Stimulated activated CD8-positive, alpha-beta memory T cell treated with anti-CD3 and anti-CD28 coated beads, Interleukin-15, amount 100 ng/mL, for 4 hours (primary cell): ENCODE measurements at regions not wholly inside any gene's neighbourhood (a gene's known extent, or its start where the extent isn't known, plus 50 kb on each side); places are given as distances from the start of the nearest gene placed in this dataset.
"Not testable (repeated sequence)": the region's sequence is repeated elsewhere in the genome, so short reads cannot be mapped to it uniquely, and the experiment has no call there.

Experiments
- DNase-seq, 2 donors: peaks; one replicate each; pipeline ENCODE4 v3.0.0-alpha.2; 2020; ENCODE audit warnings: low read depth in 2 of 2

DNA sequence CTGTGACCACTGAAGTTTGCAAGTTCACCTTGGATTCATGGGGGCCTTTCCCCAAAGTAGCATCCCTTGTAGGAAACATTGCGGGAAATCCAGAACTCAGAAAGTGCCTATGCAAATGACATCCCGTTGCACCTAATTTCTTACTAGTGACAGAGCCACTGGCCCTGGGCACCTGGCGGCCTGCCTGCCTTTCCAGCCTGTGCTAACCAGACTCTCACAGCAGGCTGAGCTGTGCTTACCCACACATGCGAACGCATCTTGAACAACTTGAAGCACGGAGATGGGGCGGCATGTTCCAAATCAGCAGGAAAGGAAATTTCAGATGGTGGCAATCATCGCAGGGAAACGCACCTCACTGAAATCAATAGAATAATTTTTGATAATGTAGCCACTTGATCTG, 405.8 kb downstream of the TMEM182 start:
- no peak for DNase-seq

DNA sequence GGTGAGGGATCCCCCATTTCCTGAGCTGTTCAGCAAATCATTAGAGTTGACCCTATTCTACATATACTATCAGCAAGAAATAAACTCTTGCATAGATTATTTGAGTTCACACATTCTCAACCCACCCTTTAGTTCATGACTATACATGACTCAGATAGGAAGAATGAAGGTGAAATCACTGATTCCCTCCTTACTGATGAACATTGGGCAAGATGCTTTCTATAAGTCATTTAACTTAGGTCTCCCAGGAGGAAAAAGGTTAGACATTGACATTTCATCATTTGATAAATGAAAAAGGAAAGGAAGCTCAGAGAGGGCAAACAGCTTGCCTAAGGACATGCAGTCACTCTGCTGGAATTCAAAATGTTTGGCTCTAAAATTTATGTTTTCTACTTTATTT, 408.0 kb downstream of the TMEM182 start:
- DNase-seq, result no peak

DNA sequence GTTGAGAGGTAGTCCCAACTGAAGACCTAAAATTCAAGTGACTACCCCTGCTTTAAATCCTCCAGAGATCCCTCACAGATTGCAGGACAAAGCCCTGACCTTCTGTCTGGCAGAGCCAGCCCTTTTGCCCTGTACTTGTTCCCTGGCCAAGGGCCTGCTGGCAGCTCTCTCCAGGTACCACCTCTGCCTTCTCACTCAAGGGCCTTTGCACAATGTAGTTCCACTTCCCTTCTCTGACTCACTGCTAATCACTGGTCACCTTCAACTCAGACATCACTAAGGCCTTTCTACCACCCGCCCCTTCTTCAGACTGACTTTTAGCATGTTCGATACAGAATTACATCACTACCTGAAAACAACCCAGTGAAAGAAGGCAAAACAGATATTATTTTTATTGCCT, 411.0 kb downstream of the TMEM182 start:
- DNase-seq, result no peak

DNA sequence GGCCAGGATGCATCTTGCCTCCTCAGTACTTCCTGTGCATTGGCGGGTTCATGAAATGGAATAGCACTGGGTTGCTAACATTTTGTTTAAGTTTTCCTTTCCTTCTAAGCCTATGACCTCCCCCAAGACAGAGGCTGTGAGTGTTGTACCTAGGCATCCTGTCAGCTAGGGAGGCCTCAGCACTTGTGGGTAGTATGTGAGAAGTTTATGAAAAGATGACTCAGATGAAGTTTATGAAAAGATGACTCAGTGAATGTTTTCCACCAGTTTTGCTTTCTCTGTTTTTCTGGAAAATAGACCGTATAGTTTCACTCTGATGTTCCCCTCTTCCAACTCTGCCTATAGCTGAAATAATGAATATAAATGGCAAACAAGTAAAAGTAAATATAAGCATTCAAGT, 412.9 kb downstream of the TMEM182 start:
- no peak for DNase-seq

DNA sequence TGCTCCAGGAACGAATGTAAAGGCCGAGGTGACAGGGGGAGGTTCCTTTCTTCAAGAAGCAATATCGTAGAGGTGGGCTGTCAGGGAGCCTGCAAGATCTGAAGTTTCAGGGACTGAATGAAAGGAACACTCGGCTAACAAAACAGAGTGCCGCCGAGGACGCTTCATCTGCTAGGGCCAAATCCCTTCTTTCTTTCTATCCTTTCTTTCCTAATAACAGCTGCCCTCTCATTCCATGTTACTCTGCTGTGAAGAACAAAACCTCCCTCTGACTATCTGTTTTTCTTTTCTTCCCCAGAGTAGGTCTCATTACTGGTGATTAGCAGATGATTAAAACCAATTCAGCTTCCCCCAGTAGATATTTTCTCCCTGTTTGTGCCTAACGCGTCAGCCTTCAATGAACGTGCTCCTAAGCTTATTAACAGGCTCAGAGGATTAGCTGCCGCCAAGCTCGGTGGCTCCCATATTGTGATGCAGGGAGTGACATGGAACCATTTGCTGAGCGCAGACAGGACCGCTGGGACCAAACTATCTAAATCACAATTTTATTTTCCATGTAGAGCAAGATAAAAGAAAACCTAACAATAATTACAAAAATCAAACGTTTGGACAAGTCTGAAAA, 414.6 kb downstream of the TMEM182 start:
- no peak for DNase-seq

DNA sequence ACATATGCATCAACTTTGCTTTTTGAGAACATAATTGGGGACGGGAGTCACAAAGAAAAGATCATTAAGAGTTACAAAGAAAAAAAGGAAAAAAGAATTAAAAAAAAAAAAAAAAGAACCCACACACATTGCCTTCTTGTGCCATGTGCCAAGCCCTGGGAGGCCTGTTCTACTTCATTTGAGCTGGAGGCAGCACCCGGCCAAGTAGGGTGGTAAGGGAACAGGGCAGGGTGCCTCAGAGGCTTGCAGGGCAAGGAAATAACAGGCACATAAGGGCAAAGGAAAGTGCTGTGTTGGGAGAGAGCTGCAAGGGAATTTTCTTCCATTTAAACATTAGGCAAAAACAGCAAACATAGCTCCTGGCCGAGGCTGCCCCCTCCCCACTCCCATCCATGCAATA, 418.0 kb downstream of the TMEM182 start:
- no peak for DNase-seq

DNA sequence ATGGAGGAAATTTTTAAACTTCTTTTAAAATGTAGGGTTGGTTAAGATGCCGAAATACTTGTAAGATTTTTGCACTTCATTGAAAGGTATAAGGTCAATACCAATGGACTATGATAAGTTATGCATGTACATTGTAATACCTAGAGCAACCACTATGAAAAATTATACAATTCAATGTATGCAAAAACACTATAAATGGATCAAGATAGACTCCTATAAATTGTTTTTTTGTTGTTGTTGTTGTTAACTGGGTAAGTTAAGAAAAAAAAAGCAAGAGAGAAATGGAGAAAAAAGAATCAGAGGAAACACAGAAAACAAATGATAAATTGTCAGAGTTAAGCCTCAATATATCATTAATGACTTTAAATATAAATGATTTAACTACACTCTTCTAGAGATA, 421.2 kb downstream of the TMEM182 start:
- DNase-seq, result no peak

DNA sequence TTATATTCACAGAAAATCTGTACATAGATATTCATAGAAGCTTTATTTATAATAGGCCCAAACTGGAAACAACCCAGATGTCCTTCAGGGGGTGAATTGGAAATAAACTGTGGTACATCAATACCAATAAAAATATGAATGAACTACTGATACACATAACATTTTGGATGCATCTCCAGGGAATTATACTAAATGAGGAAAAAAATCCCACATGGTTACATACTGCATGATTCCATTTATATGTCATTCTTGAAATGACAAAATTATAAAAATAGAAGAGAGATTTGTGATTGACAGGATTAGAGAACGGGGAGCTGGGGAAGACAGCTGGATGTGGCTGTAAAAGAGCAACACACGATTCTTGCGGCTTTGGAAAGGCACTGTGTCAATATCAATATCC, 435.0 kb downstream of the TMEM182 start:
- no peak for DNase-seq

DNA sequence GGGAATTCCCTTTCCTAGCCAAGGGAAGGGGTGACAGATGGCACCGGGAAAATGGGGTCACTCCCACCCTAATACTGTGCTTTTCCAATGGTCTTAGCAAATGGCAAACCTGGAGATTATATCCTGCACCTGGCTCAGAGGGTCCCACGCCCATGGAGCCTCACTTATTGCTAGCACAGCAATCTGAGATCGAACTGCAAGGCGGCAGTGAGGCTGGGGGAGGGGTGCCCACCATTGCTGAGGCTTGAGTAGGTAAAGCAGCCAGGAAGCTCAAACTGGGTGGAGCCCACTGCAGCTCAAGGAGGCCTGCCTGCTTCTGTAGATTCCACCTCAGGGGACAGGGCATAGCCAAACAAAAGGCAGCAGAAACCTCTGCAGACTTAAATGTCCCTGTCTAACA, 438.9 kb downstream of the TMEM182 start:
- not testable (repeated sequence) for DNase-seq

DNA sequence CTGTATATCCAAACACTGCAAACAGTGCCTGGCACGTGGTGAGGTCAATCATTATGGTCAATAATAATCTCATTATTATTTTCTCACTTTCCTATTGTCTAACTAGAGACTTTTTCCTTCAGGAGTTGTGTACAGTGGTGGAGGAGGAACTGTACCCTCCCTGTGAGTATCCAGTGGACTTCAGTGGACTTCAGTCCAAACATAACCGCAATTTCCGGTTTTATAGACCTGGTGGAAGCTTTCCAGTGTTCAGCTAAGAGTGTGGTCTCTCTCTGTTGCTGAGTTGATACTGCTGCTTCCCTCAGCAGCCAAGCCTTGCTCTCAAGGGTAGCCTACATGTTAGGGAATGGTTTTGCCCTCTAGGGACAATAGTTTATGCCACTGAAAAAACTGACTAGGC, 447.1 kb downstream of the TMEM182 start:
- DNase-seq, result no peak

DNA sequence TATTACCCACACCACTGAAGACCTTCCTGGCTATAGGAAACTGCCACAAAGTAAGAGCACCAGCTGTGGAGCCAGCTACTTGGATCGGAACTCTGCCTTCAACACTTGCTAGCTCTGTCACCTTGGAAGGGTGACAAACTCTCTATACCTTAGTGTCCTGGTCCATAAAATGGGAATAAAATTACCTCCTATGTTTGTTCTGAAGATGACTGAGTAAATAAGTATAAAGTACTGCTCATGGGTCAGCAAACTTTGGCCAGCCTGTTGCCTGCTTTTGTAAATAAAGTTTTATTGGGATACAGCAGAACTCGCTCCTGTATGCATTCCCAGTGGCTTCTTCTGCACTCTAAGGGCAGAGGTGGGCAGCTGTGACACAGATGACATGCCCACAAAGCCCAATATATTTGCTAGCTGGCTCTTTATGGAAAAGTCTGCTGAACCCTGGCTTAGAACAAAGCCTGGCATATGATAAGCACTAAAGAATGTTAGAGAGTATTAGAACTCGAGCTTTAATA, 451.3 kb downstream of the TMEM182 start:
- no peak for DNase-seq

DNA sequence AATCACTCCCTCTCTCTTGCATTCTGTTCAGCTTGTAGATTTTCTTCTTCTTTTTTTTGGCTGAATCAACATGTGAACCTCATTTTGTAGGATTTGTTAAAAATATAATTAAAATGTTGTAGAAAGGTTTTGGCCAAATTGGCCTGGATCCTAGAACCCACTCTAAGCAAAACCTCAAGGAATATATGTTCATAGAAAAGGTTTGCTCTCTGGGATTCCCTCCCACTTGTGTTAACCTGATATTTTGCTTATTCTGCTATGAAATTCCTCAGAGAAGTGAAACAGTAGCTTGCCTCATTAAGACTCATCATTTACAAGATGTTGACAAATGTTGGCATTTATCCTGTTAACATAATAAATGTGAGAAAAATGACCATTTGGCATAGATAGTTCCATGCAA, 456.7 kb downstream of the TMEM182 start:
- DNase-seq, result no peak

DNA sequence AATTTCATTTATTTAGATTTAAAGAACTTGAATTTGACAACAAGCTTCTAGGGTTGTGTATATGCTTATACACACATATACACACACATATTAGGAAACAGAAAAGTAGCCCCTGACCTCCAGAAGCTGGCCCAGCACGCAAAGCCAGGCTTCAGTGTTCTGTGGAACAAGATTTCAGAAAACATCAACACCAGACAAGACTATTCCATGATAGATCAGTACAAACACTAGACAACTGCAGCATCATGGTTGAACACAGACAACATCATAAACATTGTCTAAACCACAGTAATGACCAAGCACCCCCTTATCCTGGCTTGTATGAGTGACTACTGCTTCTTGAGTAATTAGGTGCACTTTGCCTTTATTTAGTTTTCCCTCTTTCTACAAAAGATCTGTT, 457.6 kb downstream of the TMEM182 start:
- no peak for DNase-seq

DNA sequence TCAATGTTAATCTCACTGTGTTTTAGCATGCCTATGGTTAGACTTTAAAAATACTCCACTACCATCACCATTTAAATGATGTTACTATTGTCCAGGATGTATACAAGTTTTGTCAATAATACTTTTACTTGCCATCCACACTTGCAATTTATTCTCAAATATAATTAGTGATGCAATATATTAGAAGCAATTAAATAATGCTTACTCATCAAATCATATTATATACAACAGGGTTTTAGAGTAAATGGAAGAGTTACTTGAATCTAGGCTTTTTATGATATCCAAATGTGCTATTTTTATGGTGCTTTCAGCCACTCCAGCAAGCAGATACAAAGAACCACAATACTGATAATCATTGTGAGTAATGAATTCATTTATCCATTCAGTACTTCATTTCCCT, 461.1 kb downstream of the TMEM182 start:
- DNase-seq, result no peak

DNA sequence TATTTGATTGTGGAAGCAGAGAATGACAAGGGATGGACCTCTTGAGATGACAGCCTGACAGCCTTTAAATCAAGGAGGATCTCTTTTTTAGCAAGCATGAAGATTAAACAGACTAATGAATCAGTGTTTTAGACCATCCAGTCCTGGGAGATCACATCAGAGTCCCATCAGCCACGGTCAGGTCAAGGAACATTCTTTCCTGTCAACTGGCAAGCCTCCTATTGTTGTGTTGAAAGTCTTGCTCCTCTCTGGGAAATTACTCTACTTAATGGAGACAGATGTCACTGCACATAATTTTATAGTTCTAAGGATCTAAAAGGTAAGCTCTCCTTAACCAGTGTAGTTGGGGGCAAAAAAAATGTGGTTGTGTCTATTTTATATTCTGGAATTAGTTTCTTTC, 469.0 kb downstream of the TMEM182 start:
- DNase-seq, result no peak

DNA sequence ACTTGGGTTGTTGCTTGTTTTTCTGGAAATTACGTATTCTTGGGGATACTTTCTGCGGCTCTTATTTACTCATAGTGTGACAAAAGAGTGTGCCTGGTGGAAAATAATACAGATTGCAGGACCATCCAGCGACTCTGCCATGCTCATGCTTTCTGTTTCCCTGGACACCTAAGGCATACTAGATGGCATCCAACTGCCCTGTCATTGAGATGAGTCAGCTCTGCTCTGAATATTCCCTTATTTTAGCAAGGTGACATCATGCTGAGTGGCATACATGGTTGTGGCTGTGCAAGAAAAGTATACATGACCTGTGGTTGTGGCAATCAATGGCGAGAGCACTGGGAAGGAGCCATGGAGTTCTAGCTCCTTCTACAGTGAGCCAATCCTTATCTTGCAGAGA, 471.0 kb downstream of the TMEM182 start:
- DNase-seq, result no peak

DNA sequence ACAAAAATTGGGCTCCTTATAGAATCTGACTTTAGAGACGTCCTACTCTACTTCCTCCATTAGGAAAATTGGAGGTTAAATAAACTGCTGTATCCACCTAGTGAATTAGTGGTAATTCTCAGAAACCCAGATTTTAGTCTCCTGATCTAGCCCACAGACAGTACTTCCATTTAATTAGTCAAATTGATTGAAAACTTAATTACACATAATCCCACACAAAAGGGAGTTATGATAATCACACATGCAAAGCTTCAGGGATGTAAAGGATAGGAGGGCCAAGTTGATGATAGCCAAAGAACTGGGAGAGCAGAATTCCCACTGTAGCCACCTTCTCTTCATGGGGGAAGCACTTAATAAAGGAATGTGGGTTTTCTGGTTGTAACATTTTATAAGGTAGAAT, 471.9 kb downstream of the TMEM182 start:
- DNase-seq, result no peak

DNA sequence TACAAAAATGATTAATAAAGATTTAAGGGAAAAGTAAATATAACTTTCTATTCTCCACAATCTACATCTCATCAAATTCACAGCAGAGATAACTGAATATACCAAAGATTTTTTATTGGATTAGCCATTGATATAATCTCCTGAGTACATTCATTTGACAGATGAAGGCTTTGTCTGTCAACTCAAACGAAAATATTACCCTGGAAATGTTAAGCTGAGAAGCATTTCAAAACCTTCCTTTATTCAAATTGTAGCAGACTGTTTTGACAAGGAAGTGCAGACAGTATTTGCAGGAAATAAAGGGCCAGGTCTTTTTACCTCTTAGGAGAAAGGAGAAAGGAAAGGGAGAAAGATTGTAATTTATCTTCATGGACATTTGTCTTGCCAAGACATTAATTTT, 473.5 kb downstream of the TMEM182 start:
- DNase-seq, result no peak

DNA sequence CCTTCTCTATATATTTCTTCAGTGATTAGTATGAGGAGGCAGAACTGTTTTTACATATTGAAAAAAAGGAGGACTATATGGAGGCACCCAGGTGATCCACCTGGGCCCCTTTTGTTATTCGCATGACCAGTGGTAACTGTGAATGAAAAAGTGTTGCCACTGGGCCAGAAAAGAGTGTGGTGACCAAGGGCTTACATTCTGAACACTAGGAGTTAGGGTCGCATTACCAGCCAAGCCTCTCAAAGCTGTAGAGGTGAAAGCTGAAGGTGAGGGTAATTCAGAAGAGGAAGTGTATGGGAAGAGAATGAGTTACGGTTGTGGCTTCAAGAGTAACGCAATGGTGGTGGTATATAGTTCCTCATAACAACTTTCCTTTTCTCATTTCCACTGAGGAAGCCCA, 487.6 kb downstream of the TMEM182 start:
- DNase-seq, result no peak

DNA sequence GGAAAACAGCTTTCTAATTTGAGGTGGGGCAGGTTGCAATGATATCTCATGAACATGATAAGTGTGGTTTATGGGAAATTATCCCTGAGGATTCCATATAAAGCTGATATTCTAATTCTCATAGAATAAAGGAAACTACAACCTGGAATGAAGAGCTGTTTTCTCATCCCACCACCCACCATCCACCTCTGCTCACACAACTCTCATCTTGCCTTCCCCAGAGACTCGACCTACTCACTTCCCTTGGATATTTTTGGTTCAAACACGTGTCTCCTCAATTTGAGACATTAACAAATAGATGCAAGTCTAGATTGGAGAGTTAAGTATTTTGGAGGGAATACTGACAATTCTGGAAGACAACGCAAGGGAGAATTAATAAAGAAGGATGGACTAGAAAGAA, 490.9 kb downstream of the TMEM182 start:
- no peak for DNase-seq

DNA sequence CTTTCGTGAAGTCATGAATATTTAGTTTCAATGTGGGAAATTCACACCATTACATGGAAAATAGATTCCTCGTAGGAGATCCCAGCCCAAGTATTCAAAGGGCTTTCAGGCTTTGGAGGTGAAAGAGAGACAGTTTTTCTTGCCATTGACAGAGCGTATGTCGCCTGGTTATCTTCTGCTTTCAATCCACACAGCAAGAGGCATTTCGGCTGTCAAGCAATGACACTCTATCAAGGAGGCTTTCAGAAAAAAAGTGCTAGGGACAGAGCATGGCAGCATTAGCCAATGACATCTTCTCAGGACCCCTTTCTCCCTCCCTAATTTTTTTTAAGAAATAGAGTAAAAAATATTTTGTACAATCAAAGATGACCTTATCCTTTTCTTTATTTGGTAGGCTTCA, 492.8 kb downstream of the TMEM182 start:
- DNase-seq, result no peak

DNA sequence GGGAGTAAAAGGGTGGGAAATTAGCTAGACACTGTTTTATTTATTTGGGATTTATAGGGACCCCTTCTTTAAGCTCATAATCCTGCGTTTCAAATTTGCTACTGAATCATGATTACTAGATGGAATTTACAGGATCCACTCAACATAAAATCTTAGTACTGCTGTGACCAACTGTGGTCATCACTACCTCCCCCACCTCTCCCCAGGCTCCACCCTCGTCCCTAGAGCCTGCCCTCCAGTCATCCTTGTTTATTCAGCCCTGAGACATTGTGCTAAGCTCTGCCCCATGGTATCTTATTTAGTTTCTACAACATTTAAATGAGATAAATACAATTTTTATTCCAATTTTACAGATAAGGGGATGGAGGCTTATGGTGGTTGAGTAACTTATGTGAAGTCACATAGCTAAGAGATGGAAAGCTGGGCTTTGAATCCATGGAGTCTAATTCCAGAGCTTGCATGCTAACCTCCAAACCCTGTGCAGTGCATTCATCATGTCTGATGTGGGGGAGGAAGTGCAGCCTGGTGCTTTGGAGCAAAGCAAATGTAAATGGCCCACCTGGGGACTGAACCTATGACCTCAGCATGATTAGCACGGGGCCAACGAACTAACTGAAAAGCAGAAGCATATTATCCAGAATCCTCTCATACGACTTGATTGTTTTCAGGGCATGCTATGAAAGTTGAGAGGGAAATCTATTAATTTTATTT, 502.4 kb downstream of the TMEM182 start:
- DNase-seq, result no peak

DNA sequence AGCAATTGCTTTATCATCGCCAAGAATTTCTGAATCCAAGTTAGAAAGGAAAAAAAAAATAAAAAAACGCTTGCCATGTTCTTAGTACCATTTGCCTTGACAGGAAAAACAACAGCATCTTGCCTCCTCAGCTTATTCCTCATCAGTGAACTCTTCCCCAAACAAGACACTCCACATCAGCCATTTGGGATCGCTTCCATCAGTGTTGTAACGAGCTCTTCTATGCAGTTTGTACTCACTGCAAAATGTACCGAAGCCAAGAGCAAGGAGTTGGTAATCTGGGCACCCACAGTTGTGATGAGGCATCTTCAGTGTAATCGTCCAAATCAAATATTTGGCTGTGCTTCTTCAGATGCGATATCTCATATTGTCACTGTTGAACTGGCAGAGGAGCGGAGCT, 503.7 kb downstream of the TMEM182 start:
- no peak for DNase-seq
